Left ventricle myocardium inferior (tissue), 1 donor: ENCODE measurements at regions not wholly inside any gene's neighbourhood (a gene's known extent, or its start where the extent isn't known, plus 50 kb on each side); places are given as distances from the start of the nearest gene placed in this dataset.

Source experiments
- DNase-seq: peaks from one replicate; pipeline ENCODE4 v3.0.0-alpha.2; 2020
- H3K27ac ChIP-seq: fragments of 200-600 bp; replicated peaks from 2 replicates; pipeline ENCODE4 v1.8.0; 2021
- H3K27me3 ChIP-seq: fragments of 200-600 bp; 2 replicates; pipeline ENCODE4 v1.8.0; 2021; ENCODE audit warnings: low read depth
- H3K36me3 ChIP-seq: fragments of 200-600 bp; 2 replicates; pipeline ENCODE4 v1.8.0; 2021
- H3K4me1 ChIP-seq: fragments of 200-600 bp; 2 replicates; pipeline ENCODE4 v1.8.0; 2021
- H3K4me3 ChIP-seq: fragments of 200-600 bp; 2 replicates; pipeline ENCODE4 v1.8.0; 2021; ENCODE audit warnings: mild to moderate bottlenecking, moderate library complexity
- H3K9me3 ChIP-seq: fragments of 200-600 bp; replicated peaks from 2 replicates; pipeline ENCODE4 v1.8.0; 2021
- intact Hi-C: fragments of 100-400 bp; cut with micrococcal nuclease; formaldehyde crosslinking; loops from one replicate; pipeline ENCODE4 v1.11.0; 2022
- TF ChIP-seq, protein P1 (sequence below): fragments of 200-600 bp; IDR thresholded peaks from 2 replicates; pipeline ENCODE4 v1.8.0; 2021; ENCODE audit warnings: antibody characterized with exemption, mild to moderate bottlenecking, borderline replicate concordance
- donor health status: DM: no; HTN: yes; CAD: no; lungs with severe emphysema.

DNA sequence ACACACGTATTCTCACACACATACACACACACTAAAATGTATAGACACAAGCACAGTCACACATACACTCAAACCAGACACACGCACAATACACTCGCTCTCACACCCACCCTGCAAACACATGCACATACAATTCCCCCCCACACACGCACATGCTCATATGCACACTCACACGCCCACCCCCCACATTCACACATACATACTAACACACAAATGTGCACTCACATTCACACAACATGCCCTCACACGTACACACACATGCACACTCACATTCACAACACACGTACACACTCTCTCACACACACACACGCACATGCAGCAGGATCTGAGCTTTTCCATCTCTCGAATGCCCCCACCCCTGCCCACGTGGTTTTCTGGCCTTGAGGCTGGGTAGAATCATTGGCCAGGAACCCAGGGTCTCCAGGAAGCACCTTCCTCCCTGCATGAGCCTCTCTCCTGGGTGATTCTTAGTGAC, 589.7 kb downstream of the PTPRU start:
- TF ChIP-seq, protein P1, sequence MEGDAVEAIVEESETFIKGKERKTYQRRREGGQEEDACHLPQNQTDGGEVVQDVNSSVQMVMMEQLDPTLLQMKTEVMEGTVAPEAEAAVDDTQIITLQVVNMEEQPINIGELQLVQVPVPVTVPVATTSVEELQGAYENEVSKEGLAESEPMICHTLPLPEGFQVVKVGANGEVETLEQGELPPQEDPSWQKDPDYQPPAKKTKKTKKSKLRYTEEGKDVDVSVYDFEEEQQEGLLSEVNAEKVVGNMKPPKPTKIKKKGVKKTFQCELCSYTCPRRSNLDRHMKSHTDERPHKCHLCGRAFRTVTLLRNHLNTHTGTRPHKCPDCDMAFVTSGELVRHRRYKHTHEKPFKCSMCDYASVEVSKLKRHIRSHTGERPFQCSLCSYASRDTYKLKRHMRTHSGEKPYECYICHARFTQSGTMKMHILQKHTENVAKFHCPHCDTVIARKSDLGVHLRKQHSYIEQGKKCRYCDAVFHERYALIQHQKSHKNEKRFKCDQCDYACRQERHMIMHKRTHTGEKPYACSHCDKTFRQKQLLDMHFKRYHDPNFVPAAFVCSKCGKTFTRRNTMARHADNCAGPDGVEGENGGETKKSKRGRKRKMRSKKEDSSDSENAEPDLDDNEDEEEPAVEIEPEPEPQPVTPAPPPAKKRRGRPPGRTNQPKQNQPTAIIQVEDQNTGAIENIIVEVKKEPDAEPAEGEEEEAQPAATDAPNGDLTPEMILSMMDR, result no peak
- DNase-seq, result no peak
- no peaks in the 10 kb centered on the region for H3K36me3 ChIP-seq
- no peak overlapping the region for H3K27ac ChIP-seq
- H3K4me1 ChIP-seq, result no peaks in the 10 kb centered on the region
- no peak overlapping the region for H3K4me3 ChIP-seq
- intact Hi-C loops, result no loop called here
- H3K27me3 ChIP-seq, result peaks cover 87% of the 10 kb centered on the region
- H3K9me3 ChIP-seq, result no peaks in the 10 kb centered on the region

DNA sequence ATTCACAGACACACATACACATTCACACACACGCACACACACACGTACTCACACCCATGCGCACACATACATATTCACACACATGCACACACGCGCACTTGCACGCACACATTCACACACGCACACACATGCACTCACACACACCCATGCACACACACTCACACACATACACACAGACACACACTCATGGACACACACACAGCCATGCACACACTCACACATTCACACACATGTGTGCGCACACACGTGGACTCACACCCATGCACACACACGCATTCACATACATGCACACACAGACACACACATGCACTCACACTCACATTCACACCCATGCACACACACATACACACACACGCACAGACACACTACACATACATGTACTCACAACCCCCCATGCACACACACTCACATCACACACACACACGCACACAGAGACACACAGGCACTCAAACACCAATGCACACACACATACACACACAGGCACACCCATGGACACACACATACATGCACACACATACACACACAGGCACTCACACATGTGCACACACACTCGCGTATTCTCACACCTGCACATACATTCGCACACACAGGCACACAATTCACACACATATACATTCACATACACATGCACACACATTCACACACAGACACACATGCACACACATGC, 589.1 kb downstream of the PTPRU start:
- Histone ChIP-seq H3K4me3 (no peak overlapping the region), H3K36me3 (no peaks in the 10 kb centered on the region), H3K27me3 (peaks cover 87% of the 10 kb centered on the region), H3K4me1 (no peaks in the 10 kb centered on the region), H3K27ac (no peak overlapping the region), H3K9me3 (no peaks in the 10 kb centered on the region)
- DNase-seq, result no peak
- intact Hi-C loops, result no loop called here
- TF ChIP-seq, protein P1, result no peak

DNA sequence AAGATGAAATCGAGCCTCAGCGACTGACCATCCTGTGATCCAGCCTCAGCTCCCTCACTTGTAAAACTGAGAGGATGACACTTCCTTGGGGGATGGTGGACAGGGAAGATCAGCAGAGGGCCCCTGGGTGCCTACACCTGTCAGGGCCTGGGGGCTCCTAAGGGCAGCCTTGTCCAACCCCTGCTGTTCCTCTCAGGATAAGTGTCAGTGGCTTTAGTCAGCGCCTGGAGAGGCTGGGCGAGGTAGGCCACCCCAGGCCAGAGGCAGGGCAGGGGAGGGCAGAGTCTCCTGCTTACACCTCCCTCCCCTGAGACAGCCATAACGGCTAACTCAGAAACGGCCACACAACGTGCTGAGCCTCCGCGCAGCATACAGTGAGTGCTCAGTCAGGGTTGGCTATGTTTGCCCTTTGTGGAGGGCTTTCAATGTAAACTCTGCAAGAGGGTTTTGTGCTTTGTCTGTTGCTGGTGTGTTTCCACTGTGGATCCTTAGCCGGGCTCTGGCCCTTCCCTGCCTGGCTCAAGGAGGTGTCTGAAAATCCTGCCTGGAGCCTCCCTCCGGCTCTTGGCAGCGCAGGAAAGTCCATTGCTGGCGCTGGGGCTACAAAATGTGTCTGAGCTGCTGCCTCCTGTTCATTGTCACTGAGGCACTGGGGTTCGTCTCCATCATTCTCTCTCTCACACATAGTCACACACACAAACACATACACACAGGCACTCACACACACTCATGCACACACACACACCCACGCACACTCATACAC, 588.4 kb downstream of the PTPRU start:
- no peak for DNase-seq
- TF ChIP-seq, protein P1, result no peak
- intact Hi-C loops, result no loop called here
- Histone ChIP-seq H3K4me3 (no peak overlapping the region), H3K27ac (no peak overlapping the region), H3K36me3 (no peaks in the 10 kb centered on the region), H3K4me1 (no peaks in the 10 kb centered on the region), H3K27me3 (peaks cover 87% of the 10 kb centered on the region), H3K9me3 (no peaks in the 10 kb centered on the region)

DNA sequence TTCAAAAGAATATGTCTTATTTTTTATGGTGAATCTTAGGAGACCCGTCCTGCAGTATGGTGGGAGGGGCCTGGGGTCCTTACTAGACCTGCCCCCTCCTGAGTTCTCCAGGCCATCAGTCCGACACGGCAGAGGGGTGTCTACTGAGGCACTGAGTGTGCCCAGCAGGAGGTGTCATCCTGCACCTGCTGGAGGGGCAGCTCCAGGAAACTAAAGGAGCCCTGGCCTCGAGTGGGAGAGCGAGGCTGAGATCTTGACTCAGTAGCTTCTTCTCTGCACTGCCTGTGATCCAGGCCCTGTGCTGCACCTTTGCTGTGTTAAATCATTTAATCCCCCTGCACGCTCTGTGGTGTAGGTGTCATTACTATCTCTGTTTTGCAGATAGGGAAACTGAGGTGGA, 587.7 kb downstream of the PTPRU start:
- TF ChIP-seq, protein P1, result no peak
- Histone ChIP-seq H3K27me3 (peaks cover 85% of the 10 kb centered on the region), H3K27ac (no peak overlapping the region), H3K36me3 (no peaks in the 10 kb centered on the region), H3K4me1 (no peaks in the 10 kb centered on the region), H3K4me3 (no peak overlapping the region), H3K9me3 (peaks cover 6% of the 10 kb centered on the region)
- intact Hi-C loops, result no loop called here
- no peak for DNase-seq

DNA sequence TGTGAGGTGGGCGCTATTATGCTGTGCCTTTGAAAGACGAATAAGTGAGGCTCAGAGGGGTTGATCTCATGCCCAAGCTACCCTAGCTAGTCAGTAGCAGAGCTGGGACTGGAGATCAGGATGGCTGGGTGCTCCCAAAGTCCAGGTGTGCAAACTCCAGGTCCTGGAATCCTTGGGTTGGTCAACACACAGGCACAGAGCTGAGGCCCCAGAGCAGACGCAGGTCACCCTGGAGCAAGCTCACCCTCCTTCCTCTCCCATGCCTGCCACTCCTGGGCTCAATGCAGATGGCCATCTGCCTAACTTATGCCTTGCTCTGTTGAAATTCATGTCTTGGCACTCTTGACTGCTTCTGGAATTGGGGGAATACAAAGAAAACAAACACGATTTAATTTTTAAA, 587.2 kb downstream of the PTPRU start:
- Histone ChIP-seq H3K36me3 (no peaks in the 10 kb centered on the region), H3K27ac (no peak overlapping the region), H3K9me3 (peaks cover 10% of the 10 kb centered on the region), H3K27me3 (peaks cover 80% of the 10 kb centered on the region), H3K4me3 (no peak overlapping the region), H3K4me1 (no peaks in the 10 kb centered on the region)
- TF ChIP-seq, protein P1, result no peak
- intact Hi-C loops, result no loop called here
- DNase-seq, result no peak
